Aorta (tissue), 5 donors: ENCODE measurements at regions not wholly inside any gene's neighbourhood (a gene's known extent, or its start where the extent isn't known, plus 50 kb on each side); places are given as distances from the start of the nearest gene placed in this dataset.

Experiments
- ATAC-seq: fragments of 200-7000 bp; cut with Tn5 transposase; one replicate; pipeline ENCODE4 v1.9.1; 2022; ENCODE audit warnings: moderate library complexity; ENCODE audit not compliant: low FRiP score
- DNase-seq, 2 donors: peaks; one replicate each; pipeline ENCODE4 v3.0.0-alpha.2; 2020
- H3K27ac ChIP-seq, 2 donors: one replicate each; pipeline ENCODE4 v1.5.1; 2013; ENCODE audit warnings: low read length in 2 of 2, mild to moderate bottlenecking in 2 of 2, moderate library complexity in 2 of 2, control low read depth in 1 of 2, inconsistent platforms in 1 of 2, low read depth in 1 of 2
- H3K27me3 ChIP-seq, 2 donors: one replicate each; pipeline ENCODE4 v1.6.1; 2013; ENCODE audit warnings: control low read depth in 1 of 2, low read length in 1 of 2, mild to moderate bottlenecking in 1 of 2, moderate library complexity in 1 of 2; ENCODE audit not compliant: insufficient read depth in 2 of 2, control insufficient read depth in 1 of 2
- H3K36me3 ChIP-seq, 2 donors: one replicate each; pipeline ENCODE4 v1.6.1; 2013; ENCODE audit warnings: control low read depth in 1 of 2, low read length in 1 of 2, mild to moderate bottlenecking in 1 of 2; ENCODE audit not compliant: insufficient read depth in 2 of 2, control insufficient read depth in 1 of 2
- H3K4me1 ChIP-seq, 2 donors: one replicate each; pipeline ENCODE4 v1.6.1; 2013; ENCODE audit warnings: low read length in 2 of 2, control low read depth in 1 of 2, mild to moderate bottlenecking in 1 of 2, moderate library complexity in 1 of 2; ENCODE audit not compliant: insufficient read depth in 2 of 2, control insufficient read depth in 1 of 2
- H3K4me3 ChIP-seq, 2 donors: one replicate each; pipeline ENCODE4 v1.5.1; 2013; ENCODE audit warnings: low read length in 2 of 2, control low read depth in 1 of 2, mild to moderate bottlenecking in 1 of 2
- H3K9me3 ChIP-seq: one replicate; pipeline ENCODE4 v1.6.1; 2013; ENCODE audit warnings: mild to moderate bottlenecking, low read length; ENCODE audit not compliant: control insufficient read depth
- WGBS, 2 donors: extraction: QIAGEN DNeasy Blood & Tissue Kit; methylation state at CpG; one replicate each; pipeline ENCODE4 v1.1.7; 2013; 5-methylcytosine and 5-hydroxymethylcytosine counted together
- intact Hi-C, 2 donors: fragments of 100-400 bp; cut with DNase I; formaldehyde crosslinking; loops; one replicate each; pipeline versions ENCODE4 v1.14.2 to v1.15.0; 2022
- donor health status: healthy with polysubstance abuse.
- donor health status: Bipolar disorder and iron deficiency.
- donor health status: DM: no; HTN: no; CAD: no.
- donor health status: DM: no; HTN: no; CAD: no.
- donor health status: DM: yes; HTN: yes; CAD: no.

DNA sequence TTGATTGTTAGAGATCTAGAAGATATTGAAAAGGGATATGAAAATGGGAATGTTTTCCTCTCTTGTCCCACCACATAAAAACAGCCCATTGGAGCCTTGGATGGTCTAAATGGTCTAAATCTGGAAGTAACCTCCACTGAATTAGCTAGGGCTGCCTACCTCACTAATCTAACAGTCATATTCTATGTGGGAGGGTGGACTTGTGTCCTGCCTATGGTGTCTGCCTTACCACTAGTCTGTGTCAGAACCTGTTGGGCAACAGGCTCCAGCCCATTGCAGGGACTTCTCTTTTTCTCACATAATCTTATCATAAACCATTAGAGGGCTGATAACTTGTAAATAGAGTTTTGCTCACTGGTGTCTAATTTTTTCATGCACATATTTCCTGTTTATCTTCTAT, 548.8 kb upstream of the CDH18 start:
- H3K27ac ChIP-seq, result no peak overlapping the region
- no peaks in the 10 kb centered on the region for H3K4me1 ChIP-seq
- no peaks in the 10 kb centered on the region for H3K36me3 ChIP-seq
- H3K27me3 ChIP-seq, result no peaks in the 10 kb centered on the region
- H3K4me3 ChIP-seq, result no peak overlapping the region
- intact Hi-C loops, result no loop called here
- DNase-seq, result no peak
- ATAC-seq, result no peak
- H3K9me3 ChIP-seq, result no peaks in the 10 kb centered on the region

DNA sequence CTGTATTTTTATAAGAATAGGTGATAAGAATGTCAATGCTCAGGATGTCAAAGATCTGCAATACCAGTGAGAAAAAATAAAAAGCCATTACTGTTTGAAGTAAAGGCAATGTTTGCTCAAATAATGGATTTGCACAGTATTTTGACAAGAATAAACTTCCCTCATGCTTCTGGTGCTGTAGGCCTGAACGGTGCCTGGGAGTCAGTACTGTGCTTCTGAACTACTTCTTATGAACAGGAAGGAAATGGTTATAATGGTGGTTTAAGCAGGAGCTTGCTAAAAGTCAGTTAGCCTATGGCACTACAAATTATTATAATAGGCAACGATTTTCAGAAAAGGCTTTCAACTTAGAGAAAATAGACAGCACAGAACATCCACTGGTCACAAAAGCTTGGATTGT, 548.3 kb upstream of the CDH18 start:
- intact Hi-C loops, result no loop called here
- no peak for ATAC-seq
- Histone ChIP-seq H3K4me1 (no peaks in the 10 kb centered on the region), H3K4me3 (no peak overlapping the region), H3K27me3 (no peaks in the 10 kb centered on the region), H3K36me3 (no peaks in the 10 kb centered on the region), H3K9me3 (no peaks in the 10 kb centered on the region), H3K27ac (no peak overlapping the region)
- WGBS, 2 donors, result 57 to 67% methylated on average over 2 of the region's 2 CpGs
- no peak for DNase-seq

DNA sequence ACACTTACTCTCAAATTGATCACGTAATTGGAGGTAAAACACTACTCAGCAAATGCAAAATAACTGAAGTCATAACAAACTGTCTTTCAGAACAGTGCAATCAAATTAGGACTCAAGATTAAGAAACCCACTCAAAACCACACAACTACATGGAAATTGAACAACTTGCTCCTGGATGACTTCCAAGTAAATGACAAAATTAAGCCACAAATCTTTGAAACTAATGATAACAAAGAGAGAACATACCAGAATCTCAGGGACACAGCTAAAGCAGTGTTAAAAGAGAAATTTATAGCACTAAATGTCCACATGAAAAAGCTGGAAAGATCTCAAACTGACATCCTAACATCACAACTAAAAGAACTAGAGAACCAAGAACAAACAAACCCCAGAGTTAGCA, 540.5 kb upstream of the CDH18 start:
- H3K36me3 ChIP-seq, result no peaks in the 10 kb centered on the region
- H3K4me3 ChIP-seq, result no peak overlapping the region
- intact Hi-C loops, result no loop called here
- H3K27ac ChIP-seq, result no peak overlapping the region
- 50 to 79% methylated on average over 1 of the region's 1 CpG for WGBS, 2 donors
- ATAC-seq (no peak), DNase-seq (no peak)
- no peaks in the 10 kb centered on the region for H3K4me1 ChIP-seq
- H3K27me3 ChIP-seq, result no peaks in the 10 kb centered on the region
- no peaks in the 10 kb centered on the region for H3K9me3 ChIP-seq

DNA sequence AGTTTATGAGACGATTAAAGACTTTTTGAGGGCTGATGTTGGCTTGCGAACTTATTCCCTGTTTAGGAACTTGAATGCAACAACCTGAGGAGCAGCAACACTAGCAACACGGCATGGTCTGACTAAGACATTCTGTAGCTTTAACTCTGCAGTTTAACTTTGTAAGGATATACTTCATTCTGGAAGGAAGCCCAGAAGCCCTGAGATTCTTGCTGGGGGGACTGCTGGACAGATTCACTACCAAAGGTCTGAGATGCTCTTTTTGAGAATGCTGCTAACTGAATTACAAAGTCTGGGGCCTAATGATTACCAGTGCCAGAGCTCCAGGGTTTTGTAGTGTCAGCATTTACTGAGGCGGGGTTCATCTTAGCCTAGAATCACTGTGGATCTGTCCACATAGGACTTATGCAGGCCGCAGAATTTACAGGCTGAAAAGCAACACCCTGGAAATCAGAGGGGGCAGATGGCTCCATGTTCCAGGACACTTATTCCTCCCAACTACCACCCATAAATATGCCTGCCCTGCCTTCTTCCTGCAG, 537.1 kb upstream of the CDH18 start:
- Histone ChIP-seq H3K9me3 (no peaks in the 10 kb centered on the region), H3K27ac (no peak overlapping the region), H3K4me1 (no peaks in the 10 kb centered on the region), H3K4me3 (no peak overlapping the region), H3K27me3 (no peaks in the 10 kb centered on the region), H3K36me3 (no peaks in the 10 kb centered on the region)
- intact Hi-C loops, result no loop called here
- WGBS, 2 donors, result 83% methylated on average over 5 of the region's 5 CpGs
- DNase-seq, result no peak
- ATAC-seq, result no peak

DNA sequence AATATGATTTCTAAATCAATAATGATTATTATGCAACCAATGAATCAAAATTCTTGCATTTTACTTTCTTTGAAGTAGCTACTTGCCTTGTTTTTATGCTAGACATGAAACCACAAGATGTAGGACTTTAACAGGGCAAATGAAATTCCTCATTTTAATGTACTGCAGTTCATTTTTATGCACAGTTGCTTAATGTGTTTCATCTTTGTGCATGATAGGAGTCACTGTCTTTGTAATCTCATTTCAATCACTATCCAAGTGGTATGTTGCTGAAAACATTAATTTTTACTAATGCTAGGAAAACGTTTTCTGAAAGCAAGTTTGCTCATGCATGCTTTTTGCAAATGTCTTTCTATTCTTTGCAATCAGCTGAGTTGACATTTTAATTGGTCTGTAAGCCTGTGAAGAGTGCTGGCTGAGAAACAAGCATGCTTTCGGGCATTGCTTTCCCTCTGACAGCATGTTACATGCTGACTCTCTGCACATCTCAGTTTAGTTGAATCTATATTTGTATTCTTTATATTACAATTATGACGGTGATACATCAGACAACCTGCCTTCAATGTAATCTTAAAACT, 535.0 kb upstream of the CDH18 start:
- Histone ChIP-seq H3K9me3 (no peaks in the 10 kb centered on the region), H3K27me3 (no peaks in the 10 kb centered on the region), H3K27ac (no peak overlapping the region), H3K4me1 (no peaks in the 10 kb centered on the region), H3K36me3 (no peaks in the 10 kb centered on the region), H3K4me3 (no peak overlapping the region)
- ATAC-seq, result no peak
- 41 to 51% methylated on average over 3 of the region's 3 CpGs for WGBS, 2 donors
- intact Hi-C loops, result no loop called here
- no peak for DNase-seq

DNA sequence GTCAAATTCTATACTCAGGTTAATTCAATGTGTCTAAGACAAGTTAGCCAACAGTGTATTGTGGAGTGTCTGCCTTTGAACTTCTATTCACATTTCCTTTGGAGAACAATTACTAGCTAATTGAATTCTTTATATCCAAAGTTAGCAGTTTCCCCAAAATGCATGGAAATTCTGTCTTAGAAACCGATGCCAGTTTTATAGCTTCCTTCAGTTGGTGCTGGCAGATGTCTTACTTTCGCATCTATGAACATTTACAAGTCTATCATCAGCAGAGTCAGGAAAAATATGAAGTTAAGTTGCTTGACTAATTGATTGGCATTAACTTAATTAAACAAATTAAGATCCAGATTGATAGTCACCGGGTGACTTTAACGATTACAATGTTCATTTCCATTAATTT, 527.6 kb upstream of the CDH18 start:
- Histone ChIP-seq H3K4me3 (no peak overlapping the region), H3K36me3 (no peaks in the 10 kb centered on the region), H3K4me1 (no peaks in the 10 kb centered on the region), H3K27me3 (no peaks in the 10 kb centered on the region), H3K9me3 (no peaks in the 10 kb centered on the region), H3K27ac (no peak overlapping the region)
- DNase-seq (no peak), ATAC-seq (no peak)
- 88 to 92% methylated on average over 4 of the region's 4 CpGs for WGBS, 2 donors
- intact Hi-C loops, result no loop called here

DNA sequence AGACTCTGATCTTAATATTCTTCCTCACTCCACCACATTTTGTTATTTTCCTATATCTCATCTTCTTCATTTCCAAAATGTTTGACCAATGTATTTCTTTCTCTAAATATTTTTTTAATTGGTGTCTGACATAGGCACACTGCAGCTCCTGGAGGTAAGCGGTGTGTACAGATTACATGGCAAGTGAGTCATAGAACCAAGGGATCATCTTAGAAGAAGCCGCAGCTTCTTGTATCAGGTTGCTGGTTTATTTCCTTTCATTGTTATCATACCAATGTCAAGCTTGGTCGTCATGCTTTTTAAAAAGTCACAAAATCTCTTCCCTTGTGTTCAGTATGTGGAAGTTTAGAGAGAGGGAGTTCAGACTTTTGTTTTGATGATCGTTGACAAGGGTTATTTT, 526.1 kb upstream of the CDH18 start:
- ATAC-seq (no peak), DNase-seq (no peak)
- Histone ChIP-seq H3K27me3 (no peaks in the 10 kb centered on the region), H3K4me3 (no peak overlapping the region), H3K9me3 (no peaks in the 10 kb centered on the region), H3K4me1 (no peaks in the 10 kb centered on the region), H3K27ac (no peak overlapping the region), H3K36me3 (no peaks in the 10 kb centered on the region)
- intact Hi-C loops, result no loop called here
- WGBS, 2 donors, result 60 to 61% methylated on average over 4 of the region's 4 CpGs

DNA sequence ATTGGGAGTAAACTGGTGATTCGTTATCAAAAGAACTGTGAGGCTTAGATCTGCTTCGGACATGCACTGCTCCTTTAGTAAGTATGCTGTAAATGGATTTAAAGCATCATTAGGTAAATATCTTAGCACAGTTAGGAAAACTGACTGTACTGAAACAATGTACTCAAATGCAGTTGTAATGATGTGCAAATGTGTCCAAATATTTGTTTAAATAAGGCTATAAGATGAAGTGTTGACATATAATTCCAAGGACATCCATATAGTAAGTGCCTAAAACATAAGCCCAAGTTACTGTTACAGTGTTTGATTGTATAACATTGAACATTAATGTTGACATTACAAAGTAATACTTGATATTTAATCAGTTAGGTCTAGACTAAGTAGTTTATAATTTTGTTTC, 512.5 kb upstream of the CDH18 start:
- ATAC-seq (no peak), DNase-seq (no peak)
- no peaks in the 10 kb centered on the region for H3K36me3 ChIP-seq
- no peak overlapping the region for H3K27ac ChIP-seq
- H3K4me3 ChIP-seq, result no peak overlapping the region
- H3K9me3 ChIP-seq, result no peaks in the 10 kb centered on the region
- H3K27me3 ChIP-seq, result no peaks in the 10 kb centered on the region
- 73 to 76% methylated on average over 2 of the region's 2 CpGs for WGBS, 2 donors
- H3K4me1 ChIP-seq, result no peaks in the 10 kb centered on the region
- intact Hi-C loops, result no loop called here

DNA sequence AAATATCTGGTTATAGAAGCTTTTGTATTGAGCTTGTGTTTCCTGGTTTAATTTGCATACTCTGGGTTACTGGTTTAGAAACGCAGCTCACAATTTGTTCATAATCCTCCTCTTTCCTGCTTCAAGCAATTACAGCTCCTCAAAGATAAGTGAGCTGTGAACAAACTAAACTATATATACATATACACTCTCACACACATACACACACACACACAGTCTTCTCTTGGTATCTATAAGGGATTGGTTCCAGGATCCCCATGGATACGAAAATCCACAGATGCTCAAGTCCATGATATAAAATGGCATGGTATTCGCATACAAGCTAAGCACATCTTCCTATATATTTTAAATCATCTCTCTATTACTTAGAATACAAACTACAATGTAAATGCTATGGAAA, 510.9 kb upstream of the CDH18 start:
- DNase-seq (no peak), ATAC-seq (no peak)
- H3K9me3 ChIP-seq, result no peaks in the 10 kb centered on the region
- intact Hi-C loops, result no loop called here
- no peaks in the 10 kb centered on the region for H3K4me1 ChIP-seq
- no peak overlapping the region for H3K4me3 ChIP-seq
- no peak overlapping the region for H3K27ac ChIP-seq
- H3K27me3 ChIP-seq, result no peaks in the 10 kb centered on the region
- H3K36me3 ChIP-seq, result no peaks in the 10 kb centered on the region
- 78% methylated on average over 3 of the region's 3 CpGs for WGBS, 2 donors
